ENCODE measurements at regions not wholly inside any gene's neighbourhood (a gene's known extent, or its start where the extent isn't known, plus 50 kb on each side); places are given as distances from the start of the nearest gene placed in this dataset.

DNA sequence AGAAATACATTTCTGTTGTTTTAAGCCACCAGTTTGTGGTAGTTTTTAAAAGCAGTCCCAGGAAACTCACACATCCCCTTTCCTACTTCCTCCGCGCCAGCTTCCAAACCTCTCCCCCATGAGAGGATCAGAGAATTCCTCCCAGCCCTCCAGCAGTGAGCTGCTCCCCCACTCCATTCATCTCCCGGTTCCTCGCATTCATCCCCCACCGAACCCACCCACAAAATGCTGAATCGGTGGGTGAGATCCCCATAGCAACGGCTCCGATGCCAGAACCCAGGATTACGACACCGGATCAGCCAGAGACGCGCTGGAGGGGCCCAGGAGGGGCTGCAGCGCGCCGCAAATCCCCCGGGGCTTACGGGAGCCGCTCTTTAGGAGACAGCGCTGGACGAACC, 251.4 kb upstream of the RPL38 start:
- TF ChIP-seq TEAD2 (tag; IDR thresholded peaks at IDR 0.05) (no peak), ZFP36 (IDR thresholded peaks at IDR 0.05; ENCODE audit: low read depth, low read length, partially characterized antibody) (no peak), POLR2AphosphoS5 (IDR thresholded peaks at IDR 0.05; ENCODE audit: control insufficient read depth, insufficient read depth, low read depth, low read length) (no peak)
- TF ChIP-seq, protein P1, sequence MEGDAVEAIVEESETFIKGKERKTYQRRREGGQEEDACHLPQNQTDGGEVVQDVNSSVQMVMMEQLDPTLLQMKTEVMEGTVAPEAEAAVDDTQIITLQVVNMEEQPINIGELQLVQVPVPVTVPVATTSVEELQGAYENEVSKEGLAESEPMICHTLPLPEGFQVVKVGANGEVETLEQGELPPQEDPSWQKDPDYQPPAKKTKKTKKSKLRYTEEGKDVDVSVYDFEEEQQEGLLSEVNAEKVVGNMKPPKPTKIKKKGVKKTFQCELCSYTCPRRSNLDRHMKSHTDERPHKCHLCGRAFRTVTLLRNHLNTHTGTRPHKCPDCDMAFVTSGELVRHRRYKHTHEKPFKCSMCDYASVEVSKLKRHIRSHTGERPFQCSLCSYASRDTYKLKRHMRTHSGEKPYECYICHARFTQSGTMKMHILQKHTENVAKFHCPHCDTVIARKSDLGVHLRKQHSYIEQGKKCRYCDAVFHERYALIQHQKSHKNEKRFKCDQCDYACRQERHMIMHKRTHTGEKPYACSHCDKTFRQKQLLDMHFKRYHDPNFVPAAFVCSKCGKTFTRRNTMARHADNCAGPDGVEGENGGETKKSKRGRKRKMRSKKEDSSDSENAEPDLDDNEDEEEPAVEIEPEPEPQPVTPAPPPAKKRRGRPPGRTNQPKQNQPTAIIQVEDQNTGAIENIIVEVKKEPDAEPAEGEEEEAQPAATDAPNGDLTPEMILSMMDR (IDR thresholded peaks at IDR 0.05 in 2 of 3, conservative IDR thresholded peaks at IDR 0.05 in 1 of 3; ENCODE audit: insufficient read depth in 2 of 3, low read depth in 1 of 3, low read length in 3 of 3): no peak
